Tibial artery (tissue), 4 donors: ENCODE measurements at regions not wholly inside any gene's neighbourhood (a gene's known extent, or its start where the extent isn't known, plus 50 kb on each side); places are given as distances from the start of the nearest gene placed in this dataset.

Experiments
- DNase-seq, 2 donors: peaks; one replicate each; pipeline ENCODE4 v3.0.0-alpha.2; 2019
- H3K27ac ChIP-seq, 2 donors: fragments of 200-600 bp; sonication (generic) in 1 of 2; 1 replicate in 1 of 2; 2 replicates in 1 of 2; pipeline ENCODE4 v1.5.1; 2018 to 2019; ENCODE audit warnings: mild to moderate bottlenecking in 1 of 2
- H3K27me3 ChIP-seq, 2 donors: fragments of 200-600 bp; sonication (generic) in 1 of 2; one replicate each; pipeline versions ENCODE4 v1.5.1 to v1.6.0; 2016 to 2019
- H3K36me3 ChIP-seq, 3 donors: fragments of 200-600 bp; sonication (generic) in 2 of 3; one replicate each; pipeline ENCODE4 v1.5.1; 2016 to 2019; ENCODE audit warnings: mild to moderate bottlenecking in 2 of 3
- H3K4me1 ChIP-seq, 4 donors: fragments of 200-600 bp; sonication (generic) in 2 of 4; 1 replicate in 3 of 4; 2 replicates in 1 of 4; pipeline ENCODE4 v1.5.1; 2016 to 2019
- H3K4me3 ChIP-seq, 2 donors: fragments of 200-600 bp; sonication (generic) in 1 of 2; 1 replicate in 1 of 2; 2 replicates in 1 of 2; pipeline ENCODE4 v1.5.1; 2018 to 2019; ENCODE audit warnings: mild to moderate bottlenecking in 2 of 2
- H3K9me3 ChIP-seq, 3 donors: fragments of 200-600 bp; sonication (generic) in 1 of 3; one replicate each; pipeline ENCODE4 v1.5.1; 2016 to 2019
- CTCF ChIP-seq, 2 experiments: fragments of 200-600 bp in 1 of 2; fragments of 450-650 bp in 1 of 2; IDR thresholded peaks; one replicate each; pipeline ENCODE4 v1.5.1; 2017 to 2019; ENCODE audit warnings: antibody characterized with exemption in 2 of 2, mild to moderate bottlenecking in 1 of 2, moderate library complexity in 1 of 2
- intact Hi-C: fragments of 100-400 bp; cut with DNase I; formaldehyde crosslinking; loops from one replicate; pipeline ENCODE4 v1.15.0; 2023; ENCODE audit warnings: low total_unique reads

- intact Hi-C loops = no loop called here
- Histone ChIP-seq H3K9me3 (no peaks in the 10 kb centered on the region), H3K36me3 (no peaks in the 10 kb centered on the region), H3K4me3 (no peak overlapping the region), H3K27me3 (no peaks in the 10 kb centered on the region), H3K4me1 (no peaks in the 10 kb centered on the region), H3K27ac (no peak overlapping the region)
- TF ChIP-seq CTCF (IDR thresholded peaks at IDR 0.05) = no peak
- DNase-seq = no peak
Observed at GRCh38 chr2:217339753-217340152, 479.9 kb upstream of the TNP1 start.

DNA sequence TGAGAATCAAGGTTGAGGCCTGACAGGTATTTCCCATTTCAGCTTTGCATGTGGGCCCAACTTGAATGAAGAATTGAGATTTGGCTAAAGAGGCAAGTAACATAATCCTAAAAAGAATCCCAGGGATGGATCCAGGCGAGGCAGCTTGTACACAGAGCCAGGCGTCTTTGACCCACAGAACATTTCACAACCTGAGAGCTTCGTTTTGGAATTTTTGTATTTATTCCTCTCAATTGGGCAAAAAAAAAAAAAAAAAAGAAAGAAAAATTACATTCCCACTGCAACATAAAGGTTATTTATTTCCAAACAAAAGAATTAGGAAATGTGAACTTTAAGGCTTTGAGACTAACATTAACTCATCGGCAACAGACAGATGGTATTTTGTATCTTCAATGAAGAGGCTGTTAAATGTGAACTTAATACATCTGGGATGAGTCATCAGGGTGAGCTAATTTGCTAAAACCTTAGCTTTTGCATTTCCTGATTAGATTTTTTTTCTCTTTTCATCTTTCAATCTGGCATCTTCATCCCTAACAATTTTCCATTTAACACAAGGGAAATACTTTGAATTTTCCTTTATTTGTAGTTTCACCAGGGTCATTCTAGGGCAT lies 478.5 kb upstream of the TNP1 start:
- no peak for DNase-seq
- intact Hi-C loops = no loop called here
- H3K27ac ChIP-seq = no peak overlapping the region
- H3K4me1 ChIP-seq = peaks cover 0 to 4% (median 2%) of the 10 kb centered on the region in 4 donors
- no peaks in the 10 kb centered on the region for H3K9me3 ChIP-seq
- no peaks in the 10 kb centered on the region for H3K36me3 ChIP-seq
- no peaks in the 10 kb centered on the region for H3K27me3 ChIP-seq
- no peak for TF ChIP-seq CTCF (IDR thresholded peaks at IDR 0.05)
- no peak overlapping the region for H3K4me3 ChIP-seq

- no peak for DNase-seq
- no peak overlapping the region for H3K4me3 ChIP-seq
- no peaks in the 10 kb centered on the region for H3K9me3 ChIP-seq
- peaks cover 0 to 9% (median 4%) of the 10 kb centered on the region in 4 donors for H3K4me1 ChIP-seq
- no peaks in the 10 kb centered on the region for H3K27me3 ChIP-seq
- H3K27ac ChIP-seq = no peak overlapping the region
- intact Hi-C loops = no loop called here
- TF ChIP-seq CTCF (IDR thresholded peaks at IDR 0.05) = no peak
- H3K36me3 ChIP-seq = no peaks in the 10 kb centered on the region
Observed at GRCh38 chr2:217337771-217338170, 477.9 kb upstream of the TNP1 start.

- DNase-seq = no peak
- no peak overlapping the region for H3K27ac ChIP-seq
- H3K27me3 ChIP-seq = no peaks in the 10 kb centered on the region
- peaks cover 0 to 20% (median 11%) of the 10 kb centered on the region in 4 donors for H3K4me1 ChIP-seq
- H3K36me3 ChIP-seq = no peaks in the 10 kb centered on the region
- no peak for TF ChIP-seq CTCF (IDR thresholded peaks at IDR 0.05)
- intact Hi-C loops = no loop called here
- H3K9me3 ChIP-seq = no peaks in the 10 kb centered on the region
- no peak overlapping the region for H3K4me3 ChIP-seq
Observed at GRCh38 chr2:217336694-217337093, 476.8 kb upstream of the TNP1 start.

DNA sequence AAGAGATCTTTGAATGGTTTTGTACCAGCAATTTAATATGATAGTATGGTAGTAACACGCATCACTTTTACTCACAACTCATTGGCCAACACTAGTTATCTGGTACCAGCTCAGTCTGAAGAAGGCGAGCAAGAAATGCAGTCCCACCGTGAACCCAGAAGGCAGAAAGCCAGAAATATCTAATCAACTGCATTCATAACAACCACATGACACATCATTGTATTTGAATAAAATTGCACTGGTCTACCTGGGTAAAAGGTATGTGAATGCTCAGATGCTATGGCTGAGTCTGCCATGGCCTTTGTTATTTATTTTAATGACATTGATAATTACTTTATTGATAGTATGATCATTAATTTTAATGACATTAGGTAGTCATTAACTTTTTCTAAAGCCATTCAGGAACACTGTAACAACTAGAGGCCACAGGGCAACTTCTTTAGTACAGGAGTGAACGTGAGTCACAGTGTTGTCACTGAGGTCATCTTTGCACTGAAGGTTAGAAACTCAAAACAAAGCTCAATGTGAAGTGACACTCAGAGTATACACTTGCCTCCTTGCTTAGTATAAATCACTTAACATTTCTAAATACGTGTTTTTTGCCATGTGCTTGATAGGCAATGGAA lies 475.6 kb upstream of the TNP1 start:
- H3K27me3 ChIP-seq = no peaks in the 10 kb centered on the region
- no peak for TF ChIP-seq CTCF (IDR thresholded peaks at IDR 0.05)
- no peak overlapping the region for H3K27ac ChIP-seq
- H3K9me3 ChIP-seq = no peaks in the 10 kb centered on the region
- intact Hi-C loops = no loop called here
- no peaks in the 10 kb centered on the region for H3K36me3 ChIP-seq
- H3K4me1 ChIP-seq = peaks cover 0 to 31% (median 18%) of the 10 kb centered on the region in 4 donors
- no peak overlapping the region for H3K4me3 ChIP-seq
- no peak for DNase-seq
